ENCODE measurements at regions not wholly inside any gene's neighbourhood (a gene's known extent, or its start where the extent isn't known, plus 50 kb on each side); places are given as distances from the start of the nearest gene placed in this dataset.

DNA sequence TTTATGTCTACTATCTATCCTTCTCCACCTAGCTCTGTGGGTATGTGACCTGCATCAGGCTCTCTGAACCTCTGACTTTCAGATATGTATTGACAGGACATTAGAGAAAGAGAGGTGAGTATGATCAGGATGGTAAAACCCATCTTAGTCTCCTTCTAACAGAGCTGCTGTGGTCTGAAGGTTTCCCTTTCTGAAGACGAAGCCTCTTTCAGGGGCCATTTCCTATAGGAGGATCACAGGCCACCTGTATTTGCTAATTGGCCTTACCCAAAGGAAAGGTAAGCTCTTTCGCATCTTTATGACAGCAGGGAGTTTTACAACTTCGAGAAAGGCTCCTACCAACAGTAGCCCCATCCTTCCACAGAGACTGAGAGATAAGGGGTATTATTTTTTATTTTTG lies 442.9 kb downstream of the KCNJ3 start:
- Mint-ChIP-seq H3K4me1 (ENCODE audit: low read depth, unreplicated experiment) (no peaks in the 10 kb centered on the region), H3K27ac (ENCODE audit: unreplicated experiment) (no peak overlapping the region), H3K36me3 (ENCODE audit: insufficient read depth, unreplicated experiment) (no peaks in the 10 kb centered on the region), H3K4me3 (ENCODE audit: unreplicated experiment) (no peak overlapping the region), H3K27me3 (ENCODE audit: insufficient read depth, unreplicated experiment) (peaks cover 3% of the 10 kb centered on the region), H3K9me3 (ENCODE audit: unreplicated experiment) (no peaks in the 10 kb centered on the region)
- POLR2A ChIA-PET = no interaction called here
- Histone ChIP-seq H3K9me3 (no peaks in the 10 kb centered on the region), H3K36me3 (ENCODE audit: control insufficient read depth, insufficient read depth, low read length) (no peaks in the 10 kb centered on the region), H3K4me3 (ENCODE audit: low read depth, low read length) (no peak overlapping the region), H3K4me1 (no peaks in the 10 kb centered on the region), H3K27me3 (replicated peaks; ENCODE audit: control insufficient read depth, insufficient read depth, low read length) (no peaks in the 10 kb centered on the region)
- no TSS peak for BruUV-seq (replicated peaks)
- TF ChIP-seq, protein P1, sequence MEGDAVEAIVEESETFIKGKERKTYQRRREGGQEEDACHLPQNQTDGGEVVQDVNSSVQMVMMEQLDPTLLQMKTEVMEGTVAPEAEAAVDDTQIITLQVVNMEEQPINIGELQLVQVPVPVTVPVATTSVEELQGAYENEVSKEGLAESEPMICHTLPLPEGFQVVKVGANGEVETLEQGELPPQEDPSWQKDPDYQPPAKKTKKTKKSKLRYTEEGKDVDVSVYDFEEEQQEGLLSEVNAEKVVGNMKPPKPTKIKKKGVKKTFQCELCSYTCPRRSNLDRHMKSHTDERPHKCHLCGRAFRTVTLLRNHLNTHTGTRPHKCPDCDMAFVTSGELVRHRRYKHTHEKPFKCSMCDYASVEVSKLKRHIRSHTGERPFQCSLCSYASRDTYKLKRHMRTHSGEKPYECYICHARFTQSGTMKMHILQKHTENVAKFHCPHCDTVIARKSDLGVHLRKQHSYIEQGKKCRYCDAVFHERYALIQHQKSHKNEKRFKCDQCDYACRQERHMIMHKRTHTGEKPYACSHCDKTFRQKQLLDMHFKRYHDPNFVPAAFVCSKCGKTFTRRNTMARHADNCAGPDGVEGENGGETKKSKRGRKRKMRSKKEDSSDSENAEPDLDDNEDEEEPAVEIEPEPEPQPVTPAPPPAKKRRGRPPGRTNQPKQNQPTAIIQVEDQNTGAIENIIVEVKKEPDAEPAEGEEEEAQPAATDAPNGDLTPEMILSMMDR (IDR thresholded peaks at IDR 0.05; ENCODE audit: insufficient read depth in 1 of 2, low read depth in 1 of 2, low read length in 1 of 2, severe bottlenecking in 1 of 2, unreplicated experiment in 1 of 2) = no peak
- CTCF ChIA-PET = no interaction called here
- no peak for DNase-seq
- intact Hi-C loops (cut with micrococcal nuclease; ENCODE audit: unreplicated experiment) = no loop called here

- H3K4me3 ChIP-seq (ENCODE audit: low read depth, low read length) = no peak overlapping the region
- Mint-ChIP-seq H3K4me3 (ENCODE audit: unreplicated experiment) (no peak overlapping the region), H3K9me3 (ENCODE audit: unreplicated experiment) (no peaks in the 10 kb centered on the region), H3K36me3 (ENCODE audit: insufficient read depth, unreplicated experiment) (no peaks in the 10 kb centered on the region), H3K27ac (ENCODE audit: unreplicated experiment) (no peak overlapping the region), H3K27me3 (ENCODE audit: insufficient read depth, unreplicated experiment) (no peaks in the 10 kb centered on the region), H3K4me1 (ENCODE audit: low read depth, unreplicated experiment) (no peaks in the 10 kb centered on the region)
- TF ChIP-seq, protein P1 (IDR thresholded peaks at IDR 0.05; ENCODE audit: insufficient read depth in 1 of 2, low read depth in 1 of 2, low read length in 1 of 2, severe bottlenecking in 1 of 2, unreplicated experiment in 1 of 2) = no peak
- CTCF ChIA-PET = no interaction called here
- POLR2A ChIA-PET = no interaction called here
- intact Hi-C loops (cut with micrococcal nuclease; ENCODE audit: unreplicated experiment) = no loop called here
- no peaks in the 10 kb centered on the region for H3K27me3 ChIP-seq (replicated peaks; ENCODE audit: control insufficient read depth, insufficient read depth, low read length)
- no peaks in the 10 kb centered on the region for H3K9me3 ChIP-seq
- no peaks in the 10 kb centered on the region for H3K36me3 ChIP-seq (ENCODE audit: control insufficient read depth, insufficient read depth, low read length)
- DNase-seq = no peak
- no peaks in the 10 kb centered on the region for H3K4me1 ChIP-seq
- BruUV-seq (replicated peaks) = no TSS peak
These were observed 427.2 kb downstream of the KCNJ3 start for GRCh38 chr2:155125585-155126230.

DNA sequence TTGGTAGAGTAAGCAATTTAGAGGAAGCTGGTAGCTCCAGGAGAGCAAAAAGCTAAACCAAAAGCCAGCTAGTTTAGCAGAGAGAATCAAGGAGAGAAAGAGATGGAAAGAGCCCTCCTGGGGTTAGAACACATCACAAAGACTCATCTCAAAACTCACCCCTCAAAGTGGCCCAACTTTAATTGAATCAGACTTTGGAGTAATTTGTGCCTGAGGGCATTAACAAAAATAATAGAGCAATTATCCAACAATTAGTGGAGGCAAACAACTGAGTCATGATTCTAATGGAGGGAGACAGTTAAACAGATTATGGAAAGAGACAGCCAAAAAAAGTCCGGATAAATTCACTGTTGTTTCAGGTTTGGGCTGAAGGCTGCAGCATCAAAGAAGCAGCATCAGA lies 417.4 kb downstream of the KCNJ3 start:
- Histone ChIP-seq H3K4me3 (ENCODE audit: low read depth, low read length) (no peak overlapping the region), H3K4me1 (no peaks in the 10 kb centered on the region), H3K36me3 (ENCODE audit: control insufficient read depth, insufficient read depth, low read length) (no peaks in the 10 kb centered on the region), H3K27me3 (replicated peaks; ENCODE audit: control insufficient read depth, insufficient read depth, low read length) (no peaks in the 10 kb centered on the region), H3K9me3 (no peaks in the 10 kb centered on the region)
- Mint-ChIP-seq H3K4me3 (ENCODE audit: unreplicated experiment) (no peak overlapping the region), H3K4me1 (ENCODE audit: low read depth, unreplicated experiment) (no peaks in the 10 kb centered on the region), H3K27ac (ENCODE audit: unreplicated experiment) (no peak overlapping the region), H3K36me3 (ENCODE audit: insufficient read depth, unreplicated experiment) (no peaks in the 10 kb centered on the region), H3K27me3 (ENCODE audit: insufficient read depth, unreplicated experiment) (no peaks in the 10 kb centered on the region), H3K9me3 (ENCODE audit: unreplicated experiment) (no peaks in the 10 kb centered on the region)
- TF ChIP-seq, protein P1 (IDR thresholded peaks at IDR 0.05; ENCODE audit: insufficient read depth in 1 of 2, low read depth in 1 of 2, low read length in 1 of 2, severe bottlenecking in 1 of 2, unreplicated experiment in 1 of 2) = no peak
- DNase-seq = no peak
- ChIA-PET POLR2A (no interaction called here), CTCF (no interaction called here)
- intact Hi-C loops (cut with micrococcal nuclease; ENCODE audit: unreplicated experiment) = no loop called here
- BruUV-seq (replicated peaks) = no TSS peak

All from Caco-2 (cell line).